GM19023 (cell line): ENCODE measurements at regions not wholly inside any gene's neighbourhood (a gene's known extent, or its start where the extent isn't known, plus 50 kb on each side); places are given as distances from the start of the nearest gene placed in this dataset.

Experiments
- ATAC-seq: cut with Tn5 transposase; IDR thresholded peaks from one replicate; pipeline ENCODE4 v1.9.1; 2021; ENCODE audit warnings: mild to moderate bottlenecking, moderate library complexity; ENCODE audit not compliant: unreplicated experiment

DNA sequence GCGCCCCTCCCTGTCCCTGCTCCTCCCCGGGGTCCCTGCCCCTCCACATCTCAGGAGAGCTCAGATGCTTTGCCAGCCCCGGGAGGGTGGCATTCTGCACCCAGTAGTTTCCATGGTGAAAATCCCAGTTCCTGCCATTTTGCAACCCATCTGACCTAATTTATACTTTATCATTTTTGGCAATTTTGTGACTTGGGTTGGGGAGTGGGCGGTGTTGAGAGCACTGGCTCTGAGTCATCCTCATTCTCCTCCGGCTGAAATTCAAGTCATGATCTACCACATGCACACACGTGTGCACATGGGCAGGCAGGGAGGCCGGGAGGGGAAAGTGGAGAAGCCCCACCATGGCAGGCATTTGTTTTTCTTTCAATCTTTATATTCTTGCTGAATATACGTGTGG is 208.6 kb downstream of the URI1 start:
- no peak for ATAC-seq

DNA sequence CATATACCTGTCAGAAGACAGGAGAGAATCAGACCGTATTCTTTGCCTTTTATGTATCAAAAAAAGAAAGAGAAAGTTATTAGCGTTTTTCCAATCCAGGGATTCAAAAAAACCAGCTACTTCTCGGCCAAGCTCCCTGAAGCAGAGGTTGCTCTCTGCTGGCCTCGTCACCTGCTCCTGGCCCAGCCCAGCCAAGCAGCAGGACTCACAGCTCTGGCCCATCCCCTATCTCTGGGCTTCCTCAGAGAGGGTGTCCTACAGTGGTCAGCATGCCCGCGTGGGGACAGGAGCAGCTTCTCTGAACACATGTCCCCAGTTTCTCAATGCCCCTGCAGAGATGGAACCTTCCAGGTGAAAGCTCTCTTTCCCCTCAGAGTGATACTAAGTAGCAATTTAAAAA is 209.0 kb downstream of the URI1 start:
- no peak for ATAC-seq

DNA sequence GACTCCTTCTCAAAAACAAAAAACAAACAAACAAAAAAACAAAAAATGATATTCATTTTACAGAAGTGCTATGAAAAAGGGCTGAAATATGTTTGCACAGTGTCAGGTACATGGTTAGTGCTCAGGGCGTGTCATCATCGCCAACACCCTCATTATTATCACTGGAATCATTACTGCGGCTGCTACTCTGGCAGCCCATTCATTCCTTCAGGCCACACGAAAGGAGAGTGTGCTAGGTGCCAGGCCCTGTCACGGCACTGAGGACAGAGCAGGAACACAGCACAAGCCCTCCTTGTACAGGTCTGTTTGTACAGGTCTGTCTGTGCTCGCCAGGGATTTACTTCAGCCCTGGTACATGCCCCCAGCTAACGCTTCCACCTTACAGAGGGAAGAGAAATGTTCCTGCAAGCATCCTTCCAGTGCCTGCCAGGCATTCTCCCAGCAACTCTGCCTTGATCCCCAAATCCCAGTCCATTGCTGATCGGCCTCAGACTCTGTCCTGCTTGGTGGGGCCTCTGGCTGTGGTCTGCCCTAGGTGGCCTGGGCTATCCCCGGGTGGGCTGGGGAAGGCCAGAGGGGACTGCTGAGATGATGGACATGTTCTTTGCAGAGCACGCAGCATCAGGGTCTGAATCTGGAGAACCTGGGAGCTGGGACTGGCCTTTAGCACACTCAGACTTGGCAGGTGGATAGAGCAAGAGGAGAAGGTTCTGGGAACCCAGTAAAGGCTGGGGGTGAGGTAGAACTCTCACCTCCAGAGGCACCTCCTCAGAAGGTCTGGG is 210.7 kb downstream of the URI1 start:
- no peak for ATAC-seq

DNA sequence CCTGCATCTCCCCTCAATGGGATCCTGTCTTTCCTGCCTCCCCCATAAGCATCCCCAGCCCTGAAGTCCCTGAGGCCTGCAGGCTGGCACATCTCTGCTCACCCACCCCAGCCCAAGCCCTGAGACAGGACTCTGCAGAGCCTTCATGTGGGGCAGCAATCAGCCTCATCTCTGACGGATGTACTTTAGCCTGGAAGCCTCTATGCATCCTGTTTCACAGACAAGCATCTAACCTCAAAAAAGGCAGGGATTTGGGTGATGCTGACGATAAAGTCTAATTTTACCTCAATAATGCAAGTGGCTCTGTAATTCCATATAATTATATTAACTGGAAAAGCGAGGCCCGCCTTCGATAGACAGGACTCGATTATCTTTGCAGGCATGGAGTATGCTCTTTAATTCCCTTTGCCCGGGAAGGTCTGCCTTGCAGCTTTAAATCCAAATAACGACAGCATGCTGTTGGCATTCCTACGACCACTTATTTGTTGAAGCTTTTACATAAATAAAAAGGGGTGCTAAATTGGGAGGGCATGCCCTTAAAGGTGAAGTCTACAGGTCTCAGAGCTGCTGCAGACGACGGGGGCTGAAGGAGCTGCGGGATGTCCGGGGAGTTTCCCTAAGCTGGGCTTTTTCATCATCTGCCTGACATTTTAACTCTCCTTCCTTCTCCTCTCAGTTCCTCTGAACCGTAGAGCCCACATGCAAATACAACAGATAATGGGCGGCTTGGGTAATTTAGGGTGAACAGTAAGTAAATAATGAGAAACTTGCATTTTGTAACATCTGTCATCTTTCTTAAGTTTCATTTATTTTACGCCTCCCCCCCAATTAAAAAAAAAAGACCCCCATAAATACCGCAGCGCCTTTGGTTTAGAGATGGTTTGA is 211.5 kb downstream of the URI1 start:
- peak; percentile 81 for ATAC-seq

DNA sequence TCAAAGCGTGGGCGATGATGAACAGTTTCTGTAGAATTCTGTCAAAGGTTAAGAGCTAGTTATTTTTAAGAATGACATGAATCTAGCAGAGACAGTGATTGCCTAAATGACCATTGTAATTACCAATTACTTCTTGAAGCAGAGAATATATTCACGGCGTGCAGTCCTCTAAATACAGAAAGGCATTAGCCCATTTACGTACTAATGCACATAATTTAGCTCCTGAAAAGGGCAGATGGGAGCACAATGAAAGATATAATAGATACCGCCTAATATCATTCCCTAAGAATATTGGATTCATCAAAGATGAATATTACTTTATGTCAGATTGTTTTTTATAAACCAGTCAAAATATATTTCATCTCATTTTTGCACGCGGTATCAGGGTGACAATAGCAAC is 212.4 kb downstream of the URI1 start:
- ATAC-seq, result no peak

DNA sequence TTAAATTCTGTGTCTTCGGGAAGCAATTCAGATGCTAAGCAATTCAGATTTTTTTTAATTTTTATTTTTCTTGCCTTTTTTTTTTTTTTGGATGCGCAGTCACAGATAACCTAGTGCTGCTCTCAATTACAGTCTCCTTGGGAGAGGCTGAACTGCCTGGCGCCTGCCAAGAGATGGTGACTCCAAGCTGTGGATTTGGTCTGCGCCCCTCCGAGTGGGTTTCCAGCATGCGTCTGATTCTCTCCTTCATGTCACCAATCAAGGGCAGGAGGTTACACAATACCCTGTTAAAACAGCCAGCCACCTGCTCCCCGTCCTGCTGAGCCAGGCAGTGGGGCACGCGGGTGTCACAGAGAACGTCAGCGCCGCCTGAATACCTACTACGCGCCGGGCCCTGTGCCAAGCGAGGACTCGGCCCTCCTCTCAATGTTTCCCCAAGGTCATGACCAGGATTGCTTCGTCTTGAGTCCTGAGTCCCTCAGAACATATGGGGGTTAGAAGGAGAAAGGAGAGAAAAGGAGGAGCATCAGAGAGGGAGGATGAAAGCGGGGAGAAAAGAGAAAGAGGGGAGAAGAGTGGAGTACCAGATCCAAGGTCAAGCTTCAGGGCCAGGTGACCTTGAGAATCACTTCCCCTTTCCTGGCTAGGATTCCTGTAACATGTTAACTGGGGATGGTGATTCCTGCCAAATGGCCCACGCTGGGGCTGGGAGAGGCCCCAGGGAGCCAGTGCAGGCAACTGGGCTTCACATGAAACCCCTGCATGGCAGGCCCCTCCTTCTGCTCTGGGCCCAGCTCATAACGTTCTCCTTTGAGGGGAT is 213.6 kb downstream of the URI1 start:
- ATAC-seq, result no peak

DNA sequence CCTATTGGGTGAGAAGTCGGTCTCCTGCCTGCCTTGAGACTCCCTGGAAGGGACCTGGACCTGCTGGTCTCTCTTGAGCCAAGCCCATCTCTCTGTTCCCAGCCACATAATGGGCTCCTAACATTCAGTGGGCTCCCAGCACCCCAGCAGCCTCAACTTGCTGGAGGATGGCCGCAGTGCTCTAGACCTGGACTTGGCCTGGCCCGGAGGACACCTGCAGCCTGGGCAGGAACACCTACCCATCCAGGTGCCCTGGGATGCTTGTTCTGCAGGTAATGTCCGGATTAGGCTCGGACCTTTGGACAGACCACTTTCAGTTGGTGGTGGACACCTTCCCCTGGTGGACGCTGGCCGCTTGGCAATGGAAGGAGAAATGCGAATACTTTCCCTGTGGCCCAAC is 214.6 kb downstream of the URI1 start:
- no peak for ATAC-seq

DNA sequence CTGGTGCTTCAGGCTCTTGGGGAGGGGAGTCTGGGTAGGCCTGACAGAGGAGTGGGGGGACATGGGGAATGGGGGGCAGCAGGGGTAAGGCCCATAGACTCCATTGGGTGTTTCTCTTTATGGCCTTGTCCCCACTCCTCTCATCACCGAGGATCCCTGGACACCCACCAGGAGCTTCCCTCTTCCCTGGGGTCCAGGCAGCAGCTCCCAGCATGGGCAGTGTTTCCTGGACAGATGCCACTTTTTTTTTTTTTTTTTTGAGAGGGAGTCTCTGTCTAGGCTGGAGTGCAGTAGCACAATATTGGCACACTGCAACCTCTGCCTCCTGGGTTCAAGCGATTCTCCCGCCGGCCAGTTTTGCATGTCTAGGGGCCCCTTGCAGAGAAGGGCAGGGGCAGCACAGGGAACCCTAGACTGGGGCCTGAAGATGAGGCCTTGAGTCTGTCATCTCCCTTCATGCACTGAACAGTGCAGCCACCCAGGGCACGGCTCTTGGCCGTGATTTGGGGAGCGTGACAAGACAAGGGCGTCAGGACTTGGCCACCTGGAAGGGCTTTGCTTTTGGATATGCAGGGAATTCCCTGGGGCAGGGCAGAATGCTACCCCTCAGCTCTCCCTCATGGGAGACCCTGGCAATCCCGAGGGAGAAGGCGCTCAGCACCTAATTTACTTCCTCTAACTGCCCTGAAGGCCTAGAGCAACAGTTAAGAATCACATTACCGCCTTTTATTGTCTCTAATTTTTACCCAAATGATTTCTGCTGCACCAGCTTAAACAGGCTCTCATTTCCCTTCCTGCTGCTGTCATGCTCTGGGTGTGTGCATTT is 213.9 kb upstream of the ZNF536 start:
- no peak for ATAC-seq

DNA sequence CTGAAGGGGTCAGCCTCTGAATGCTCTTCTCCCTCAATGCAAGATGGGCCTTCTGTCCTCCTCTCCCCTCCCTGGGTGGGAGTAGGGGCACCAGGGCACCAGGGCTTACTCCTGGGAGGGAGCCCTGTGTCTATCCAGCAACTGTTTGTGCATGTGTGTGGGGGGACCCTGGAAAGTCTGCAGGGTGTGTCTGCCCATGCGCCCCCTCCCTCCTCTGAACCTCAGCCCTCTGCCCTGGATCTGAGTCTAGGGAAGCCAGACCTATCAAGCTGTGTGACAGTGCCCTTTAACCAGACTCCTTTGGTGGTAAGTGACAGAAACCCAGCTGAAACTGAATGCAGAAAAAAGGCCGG is 213.3 kb upstream of the ZNF536 start:
- no peak for ATAC-seq

DNA sequence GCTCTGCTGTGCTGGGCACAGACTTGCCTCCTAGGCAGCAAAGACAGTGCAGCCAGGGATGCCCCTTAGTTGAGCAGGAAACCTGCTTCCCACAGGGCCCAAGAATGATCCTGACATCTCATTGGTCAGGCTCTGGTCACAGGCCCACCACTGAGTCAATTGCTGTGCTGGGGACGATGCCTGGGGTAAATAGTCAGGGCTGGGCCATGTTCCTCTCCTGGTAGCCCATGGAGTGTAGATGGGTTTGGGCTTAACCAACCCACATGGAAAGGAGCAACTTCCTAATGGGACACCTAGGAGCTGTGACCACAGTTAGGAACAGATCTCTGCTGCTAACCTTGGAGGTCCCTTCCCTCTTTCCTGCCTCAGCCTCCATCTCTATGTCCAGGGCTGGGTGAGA is 212.5 kb upstream of the ZNF536 start:
- no peak for ATAC-seq

DNA sequence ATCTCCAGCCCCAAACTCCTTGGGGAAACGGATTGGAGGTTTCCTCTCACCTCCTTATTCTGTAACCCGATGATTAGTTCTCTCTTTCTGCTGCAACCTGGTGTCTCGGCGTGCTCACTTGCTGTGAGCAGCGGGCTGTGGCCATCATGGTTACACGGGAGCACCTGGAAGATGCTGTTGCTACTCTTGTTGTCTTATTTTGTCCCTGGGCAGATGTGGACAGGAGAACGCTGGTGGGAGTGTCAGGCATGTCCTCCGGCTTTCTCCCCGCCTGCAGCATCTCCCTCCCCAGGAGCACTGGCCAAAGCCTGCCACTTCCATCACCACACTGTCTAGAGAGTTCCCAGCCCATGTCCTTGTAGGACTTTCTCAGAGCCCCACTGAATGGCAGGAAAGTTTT is 211.8 kb upstream of the ZNF536 start:
- ATAC-seq, result no peak

DNA sequence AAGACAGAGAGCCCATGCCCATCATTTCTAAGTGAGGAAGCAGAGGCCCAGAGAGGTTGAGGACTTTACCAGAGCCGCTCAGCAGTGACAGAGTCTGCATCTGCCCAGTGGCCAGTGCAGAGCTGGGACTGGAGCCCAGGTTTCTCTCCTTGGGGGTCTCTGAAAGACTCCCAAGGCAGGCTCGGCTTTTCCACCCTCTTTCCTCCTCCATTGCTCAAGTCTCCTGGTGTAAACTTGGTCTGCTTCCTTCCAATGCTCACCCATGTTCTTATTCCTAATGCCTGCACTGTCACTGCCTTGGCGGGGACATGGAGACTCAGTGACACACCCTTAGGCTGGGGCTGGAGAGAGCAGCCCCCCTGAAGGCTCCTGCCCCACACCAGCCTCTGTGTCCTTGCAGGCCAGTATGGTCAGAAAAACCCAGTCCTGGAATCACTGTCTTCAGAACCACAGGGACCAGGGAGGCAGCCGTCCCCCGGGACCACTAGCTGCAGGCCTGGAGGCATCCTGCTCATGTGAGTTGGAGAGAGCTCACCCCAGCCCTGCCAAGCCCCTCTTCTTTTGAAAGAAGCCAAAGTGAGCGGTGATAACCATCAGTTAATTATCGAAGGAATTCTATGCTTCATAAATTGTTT is 211.0 kb upstream of the ZNF536 start:
- no peak for ATAC-seq

DNA sequence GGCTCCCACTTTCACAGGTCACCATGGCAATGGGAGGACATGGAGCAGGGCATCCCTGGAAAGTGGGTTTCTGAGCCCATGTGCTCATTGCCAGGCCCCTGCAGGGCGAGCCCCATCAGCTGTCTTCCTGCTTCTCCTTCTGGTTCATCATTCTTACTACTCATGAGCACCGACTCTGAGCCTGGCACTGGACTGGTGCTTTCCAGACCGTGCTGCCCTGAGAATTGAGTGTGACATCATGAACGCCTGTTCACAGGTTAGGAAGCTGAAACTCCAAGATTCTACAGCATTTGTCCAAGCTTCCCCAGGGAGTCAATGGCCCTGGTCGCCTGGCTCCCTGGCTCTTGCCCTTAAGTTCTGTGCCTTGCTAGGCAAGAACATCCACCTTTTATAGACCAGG is 210.4 kb upstream of the ZNF536 start:
- no peak for ATAC-seq

DNA sequence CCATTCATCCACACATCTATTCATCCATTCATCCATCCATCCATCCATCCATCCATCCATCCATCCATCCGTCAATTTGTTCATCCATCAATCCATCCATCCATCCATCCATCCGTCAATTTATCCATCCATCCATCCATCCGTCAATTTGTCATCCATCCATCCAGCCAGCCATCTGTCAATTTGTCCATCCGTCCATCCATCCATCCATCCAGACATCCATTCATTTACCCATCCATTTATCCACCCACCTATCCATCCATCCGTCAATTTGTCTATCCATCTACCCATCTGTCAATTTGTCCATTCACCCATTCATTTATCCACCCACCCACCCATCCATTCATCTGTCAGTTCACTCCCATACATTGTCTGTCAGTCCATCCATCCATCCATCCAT is 209.5 kb upstream of the ZNF536 start:
- ATAC-seq, result no peak

DNA sequence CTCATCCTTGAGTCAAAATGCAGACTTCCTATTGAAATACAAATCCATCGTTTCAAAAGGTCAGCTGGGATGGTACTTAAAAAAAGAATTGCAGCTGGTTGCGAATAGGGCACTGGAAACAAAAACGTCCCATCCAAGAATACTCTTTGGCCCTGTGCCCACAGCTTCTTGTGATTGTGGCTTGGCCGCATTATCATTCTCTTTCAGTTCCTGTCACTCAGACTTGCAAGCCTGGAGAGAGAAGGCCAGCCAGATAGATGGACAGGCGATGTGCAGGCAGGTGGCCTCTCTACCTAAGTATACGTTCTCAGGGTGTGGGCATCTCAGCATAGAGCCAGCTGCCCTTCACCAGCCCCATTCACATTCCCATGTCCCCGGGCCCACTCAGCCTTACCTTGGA is 208.5 kb upstream of the ZNF536 start:
- ATAC-seq, result no peak

DNA sequence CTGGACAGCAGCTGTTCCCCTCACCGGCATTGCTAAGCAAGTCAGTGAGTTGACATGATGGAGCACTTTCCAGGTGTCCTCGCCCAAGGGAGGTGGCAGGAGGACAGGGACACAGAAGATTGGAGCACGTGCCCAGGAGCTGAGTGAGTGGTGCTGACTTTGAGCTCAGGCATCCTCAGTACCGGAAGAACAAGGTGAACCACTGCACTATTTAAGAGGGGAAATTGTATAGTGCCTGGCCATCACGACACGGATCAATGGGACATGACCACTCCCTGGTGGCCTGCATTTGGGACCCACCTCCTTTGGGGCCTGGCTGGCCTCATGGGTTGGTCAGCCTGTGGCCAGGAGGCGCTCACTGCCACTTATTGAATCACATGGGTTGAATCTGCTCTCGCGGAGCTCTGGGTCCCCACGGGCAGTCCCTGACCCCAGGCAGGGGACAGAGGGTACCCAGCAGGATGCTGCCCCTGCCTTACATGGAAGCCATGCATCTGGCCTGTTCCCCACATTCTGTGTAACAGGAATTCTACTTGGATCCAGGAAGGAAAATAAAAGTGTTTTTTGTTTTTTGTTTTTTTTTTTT is 206.9 kb upstream of the ZNF536 start:
- no peak for ATAC-seq

DNA sequence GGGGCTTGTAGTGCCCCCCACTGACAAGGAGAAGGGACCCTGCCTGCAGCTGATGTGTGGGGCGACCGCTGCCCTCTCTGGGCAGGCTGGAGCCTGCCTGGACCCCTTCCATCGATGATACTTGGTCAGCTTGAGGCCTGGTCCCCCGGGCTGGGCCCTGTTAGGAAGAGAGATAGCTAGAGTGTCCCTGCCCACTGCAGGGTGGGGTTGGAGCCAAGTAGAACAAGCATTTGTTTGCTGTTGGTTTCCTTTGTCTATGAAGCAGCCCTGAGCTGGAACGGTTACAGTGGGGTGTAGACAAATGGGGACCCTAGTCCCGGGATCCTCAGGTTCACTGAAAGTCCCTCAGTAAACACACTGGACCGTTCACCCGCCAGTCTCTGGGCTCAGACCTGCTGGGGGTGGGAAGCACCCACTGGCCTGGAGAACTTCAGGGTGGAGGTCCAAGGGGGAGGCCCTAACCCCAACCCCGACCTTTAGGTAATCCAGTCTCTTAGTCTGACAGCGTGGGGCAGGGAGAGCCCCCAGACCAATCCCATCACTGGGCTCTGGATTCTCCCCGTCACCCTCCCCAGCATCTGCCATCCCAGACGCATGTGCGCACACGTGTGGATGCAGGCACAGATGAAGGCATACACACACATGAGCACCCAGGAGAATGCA is 204.8 kb upstream of the ZNF536 start:
- no peak for ATAC-seq

DNA sequence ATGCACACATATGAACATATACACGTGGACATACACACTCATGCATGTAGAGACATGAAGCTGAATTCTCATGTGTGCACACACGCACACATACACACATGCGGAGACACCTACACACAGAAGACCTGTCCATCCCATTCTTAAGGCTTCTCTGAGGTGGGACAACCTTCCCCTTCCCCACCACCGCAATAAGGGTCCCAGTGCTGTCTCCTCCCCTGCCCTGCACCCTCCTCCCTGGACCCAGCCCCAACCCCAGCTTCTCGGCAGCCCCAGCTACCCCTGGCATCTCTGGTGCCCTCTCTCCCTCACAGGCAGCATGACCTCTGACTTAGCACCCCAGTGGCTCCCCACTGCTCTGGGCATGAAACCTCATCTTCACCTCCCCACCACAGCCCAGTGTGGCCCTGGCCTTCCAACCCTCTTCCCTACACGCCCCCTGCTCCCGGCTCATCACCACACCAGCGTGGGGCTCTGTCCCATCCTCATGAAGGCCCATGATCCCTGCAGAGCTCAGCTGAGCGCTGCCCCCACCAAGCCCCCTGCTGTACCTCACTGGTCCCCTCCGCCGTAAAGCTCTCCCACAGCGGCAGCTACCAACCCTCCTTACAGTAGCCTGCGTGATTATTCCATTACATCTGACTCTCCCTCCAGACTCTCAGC is 204.1 kb upstream of the ZNF536 start:
- no peak for ATAC-seq

DNA sequence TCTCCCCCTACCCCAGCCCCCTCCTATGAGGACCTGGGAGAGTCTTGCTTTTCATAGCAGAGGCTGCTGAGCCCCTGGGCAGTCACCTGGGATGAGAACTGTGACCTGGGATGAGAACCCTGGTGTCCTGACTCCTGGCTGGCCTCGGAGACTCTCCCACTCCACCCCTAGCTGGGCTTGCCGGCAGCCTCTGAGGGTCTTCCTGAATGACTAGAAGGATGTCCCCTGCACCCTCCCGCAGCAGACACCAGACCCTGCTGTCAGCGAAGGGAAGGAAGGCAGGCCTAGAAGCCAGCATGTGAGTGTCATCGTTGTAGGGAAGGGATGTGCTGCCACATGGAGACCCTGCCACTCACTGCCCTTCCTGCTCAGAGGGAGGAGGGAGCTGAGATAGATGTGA is 203.4 kb upstream of the ZNF536 start:
- ATAC-seq, result no peak
